H9 (cell line): ENCODE measurements at regions not wholly inside any gene's neighbourhood (a gene's known extent, or its start where the extent isn't known, plus 50 kb on each side); places are given as distances from the start of the nearest gene placed in this dataset.

Experiments
- DNase-seq: peaks from one replicate; pipeline ENCODE4 v3.0.0-alpha.2; 2017
- H2AFZ ChIP-seq: one replicate; pipeline ENCODE4 v1.6.1; 2013; ENCODE audit warnings: mild to moderate bottlenecking, low read length, control low read depth, moderate library complexity
- H2AK5ac ChIP-seq: 2 replicates; pipeline ENCODE4 v1.6.1; 2013; ENCODE audit warnings: low read length, control low read depth, mixed read lengths; ENCODE audit not compliant: insufficient read length
- H2BK120ac ChIP-seq: one replicate; pipeline ENCODE4 v1.6.1; 2013; ENCODE audit warnings: low read depth, mild to moderate bottlenecking, low read length, control low read depth, inconsistent platforms; ENCODE audit not compliant: poor library complexity, severe bottlenecking
- H2BK12ac ChIP-seq: 2 replicates; pipeline ENCODE4 v1.6.1; 2013; ENCODE audit warnings: low read length, control low read depth, mixed read lengths, low read depth; ENCODE audit not compliant: insufficient read length
- H2BK15ac ChIP-seq: 2 replicates; pipeline ENCODE4 v1.6.1; 2013; ENCODE audit warnings: low read depth, low read length, control low read depth
- H2BK20ac ChIP-seq: one replicate; pipeline ENCODE4 v1.6.1; 2013; ENCODE audit warnings: low read depth, mild to moderate bottlenecking, low read length, control low read depth, inconsistent platforms; ENCODE audit not compliant: poor library complexity, severe bottlenecking
- H2BK5ac ChIP-seq: 2 replicates; pipeline ENCODE4 v1.6.1; 2013; ENCODE audit warnings: low read length, control low read depth, mixed read lengths; ENCODE audit not compliant: insufficient read length
- H3K14ac ChIP-seq: 2 replicates; pipeline ENCODE4 v1.6.1; 2013; ENCODE audit warnings: low read length, control low read depth; ENCODE audit not compliant: insufficient read depth
- H3K18ac ChIP-seq: 2 replicates; pipeline ENCODE4 v1.6.1; 2013; ENCODE audit warnings: low read depth, mild to moderate bottlenecking, mixed read lengths, low read length, control low read depth; ENCODE audit not compliant: insufficient read length
- H3K23ac ChIP-seq: 2 replicates; pipeline ENCODE4 v1.6.1; 2013; ENCODE audit warnings: low read length, control low read depth, mixed read lengths, low read depth; ENCODE audit not compliant: insufficient read length
- H3K23me2 ChIP-seq: 2 replicates; pipeline ENCODE4 v1.6.1; 2013; ENCODE audit warnings: low read depth, mild to moderate bottlenecking, mixed read lengths, low read length, control low read depth; ENCODE audit not compliant: insufficient read length, poor library complexity, severe bottlenecking
- H3K27ac ChIP-seq: 2 replicates; pipeline ENCODE4 v1.5.1; 2013; ENCODE audit warnings: low read length, control low read depth, mixed read lengths, low read depth; ENCODE audit not compliant: insufficient read length
- H3K27me3 ChIP-seq: 2 replicates; pipeline ENCODE4 v1.6.1; 2013; ENCODE audit warnings: low read length, control low read depth, inconsistent platforms; ENCODE audit not compliant: insufficient read depth
- H3K4ac ChIP-seq: 2 replicates; pipeline ENCODE4 v1.6.1; 2013; ENCODE audit warnings: low read depth, mild to moderate bottlenecking, control low read depth, inconsistent platforms, low read length, moderate library complexity
- H3K4me1 ChIP-seq: 2 replicates; pipeline ENCODE4 v1.6.1; 2013; ENCODE audit warnings: low read length, control low read depth, inconsistent platforms; ENCODE audit not compliant: insufficient read depth
- H3K4me2 ChIP-seq: 2 replicates; pipeline ENCODE4 v1.6.1; 2013; ENCODE audit warnings: low read length, control low read depth, mixed read lengths; ENCODE audit not compliant: insufficient read length, insufficient read depth
- H3K56ac ChIP-seq: 2 replicates; pipeline ENCODE4 v1.6.1; 2013; ENCODE audit warnings: low read depth, mild to moderate bottlenecking, mixed read lengths, low read length, control low read depth; ENCODE audit not compliant: insufficient read length
- H3K79me1 ChIP-seq: 2 replicates; pipeline ENCODE4 v1.6.1; 2013; ENCODE audit warnings: low read depth, mild to moderate bottlenecking, moderate library complexity, low read length, control low read depth, inconsistent platforms; ENCODE audit not compliant: insufficient read depth, poor library complexity, severe bottlenecking
- H3K79me2 ChIP-seq: 2 replicates; pipeline ENCODE4 v1.6.1; 2013; ENCODE audit warnings: low read length, control low read depth, inconsistent platforms; ENCODE audit not compliant: insufficient read depth
- H3K9ac ChIP-seq: 2 replicates; pipeline ENCODE4 v1.6.1; 2013; ENCODE audit warnings: low read length, control low read depth, mixed read lengths; ENCODE audit not compliant: insufficient read length; ENCODE audit errors: extremely low read depth
- H3K9me3 ChIP-seq: one replicate; pipeline ENCODE4 v1.6.1; 2013; ENCODE audit warnings: low read depth, low read length, inconsistent platforms; ENCODE audit not compliant: control insufficient read depth
- H3T11ph ChIP-seq: one replicate; pipeline ENCODE4 v1.6.1; 2013; ENCODE audit warnings: mild to moderate bottlenecking, low read length, control low read depth, inconsistent platforms
- H4K20me1 ChIP-seq: one replicate; pipeline ENCODE4 v1.6.1; 2013; ENCODE audit not compliant: control insufficient read depth, insufficient read length, insufficient read depth
- H4K5ac ChIP-seq: 2 replicates; pipeline ENCODE4 v1.6.1; 2013; ENCODE audit warnings: low read depth, mild to moderate bottlenecking, mixed read lengths, low read length, control low read depth; ENCODE audit not compliant: insufficient read length
- H4K8ac ChIP-seq: replicated peaks from 2 replicates; pipeline ENCODE4 v1.6.1; 2013; ENCODE audit warnings: low read length, control low read depth, mixed read lengths, low read depth; ENCODE audit not compliant: insufficient read length
- H4K91ac ChIP-seq: 2 replicates; pipeline ENCODE4 v1.6.1; 2013; ENCODE audit warnings: low read depth, mild to moderate bottlenecking, moderate library complexity, mixed read lengths, low read length, control low read depth; ENCODE audit not compliant: insufficient read length
- H3K27ac Mint-ChIP-seq, 3 experiments: 2 replicates in 2 of 3; 3 replicates in 1 of 3; pipeline ENCODE4 v1.8.0; 2020 to 2021; ENCODE audit warnings: mixed read lengths in 3 of 3, mild to moderate bottlenecking in 1 of 3, moderate library complexity in 1 of 3
- H3K27me3 Mint-ChIP-seq: 2 replicates; pipeline ENCODE4 v1.8.0; 2021; ENCODE audit warnings: low read depth, mild to moderate bottlenecking, moderate library complexity, mixed read lengths
- H3K36me3 Mint-ChIP-seq, 3 experiments: 2 replicates in 2 of 3; 3 replicates in 1 of 3; pipeline ENCODE4 v1.8.0; 2020 to 2021; ENCODE audit warnings: low read depth in 3 of 3, mixed read lengths in 3 of 3; ENCODE audit not compliant: insufficient read depth in 1 of 3
- H3K4me1 Mint-ChIP-seq, 2 experiments: 2 replicates each; pipeline ENCODE4 v1.8.0; 2020; ENCODE audit warnings: mixed read lengths in 2 of 2
- H3K4me3 Mint-ChIP-seq, 2 experiments: 2 replicates in 1 of 2; 3 replicates in 1 of 2; pipeline ENCODE4 v1.8.0; 2020 to 2021; ENCODE audit warnings: mild to moderate bottlenecking in 2 of 2, mixed read lengths in 2 of 2, moderate library complexity in 1 of 2
- H3K9me3 Mint-ChIP-seq, 2 experiments: 2 replicates in 1 of 2; 3 replicates in 1 of 2; pipeline ENCODE4 v1.8.0; 2020; ENCODE audit warnings: mild to moderate bottlenecking in 2 of 2, mixed read lengths in 2 of 2, moderate library complexity in 1 of 2
- WGBS: extraction: QIAGEN DNeasy Blood & Tissue Kit; methylation state at CpG from one replicate; pipeline ENCODE4 v1.1.7; 2013; ENCODE audit warnings: missing lambda C conversion rate, low lambda C conversion rate, mixed read lengths; ENCODE audit not compliant: insufficient read length; ENCODE audit errors: extremely low coverage; 5-methylcytosine and 5-hydroxymethylcytosine counted together
- TF ChIP-seq, protein P1 (sequence below): fragments of 200-600 bp; sonication (generic); conservative IDR thresholded peaks from 3 replicates; pipeline ENCODE4 v1.8.0; 2021; ENCODE audit warnings: antibody characterized with exemption, mild to moderate bottlenecking

DNA sequence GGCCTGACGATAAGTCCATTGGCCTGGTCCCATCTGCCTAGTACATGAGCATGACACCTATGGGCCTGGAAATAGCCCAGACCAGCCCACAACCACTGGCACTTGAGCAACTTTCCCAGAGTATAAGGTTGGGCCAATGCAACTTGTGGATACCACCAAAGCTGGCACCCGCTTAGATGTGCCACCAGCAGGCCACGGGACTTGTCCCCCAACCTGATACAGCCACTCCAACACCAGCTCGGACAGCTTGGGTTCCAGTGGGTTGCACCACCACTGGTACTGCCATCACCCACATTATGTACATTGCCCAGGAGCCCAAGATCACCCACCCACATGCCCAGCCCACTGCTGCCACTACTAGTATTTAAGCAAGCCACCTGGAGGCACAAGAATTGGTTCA lies 381.2 kb downstream of the GBE1 start:
- H3K23ac ChIP-seq, result no peak overlapping the region
- Mint-ChIP-seq H3K27me3 (no peaks in the 10 kb centered on the region), H3K36me3 (no peaks in the 10 kb centered on the region), H3K27ac (no peak overlapping the region), H3K9me3 (no peaks in the 10 kb centered on the region; a peak in 1 of 5 replicates), H3K4me3 (no peak overlapping the region), H3K4me1 (peaks cover 5 to 7% of the 10 kb centered on the region in 2 experiments)
- no peaks in the 10 kb centered on the region for H3K27me3 ChIP-seq
- no peaks in the 10 kb centered on the region for H3K79me2 ChIP-seq
- no peak overlapping the region for H3T11ph ChIP-seq
- no peaks in the 10 kb centered on the region; the same call in 1 of the 2 replicates for H3K4me1 ChIP-seq
- no peak overlapping the region for H2BK5ac ChIP-seq
- DNase-seq, result no peak
- H4K5ac ChIP-seq, result no peak overlapping the region
- no peak overlapping the region for H4K91ac ChIP-seq
- no peak overlapping the region for H3K27ac ChIP-seq
- H3K56ac ChIP-seq, result no peak overlapping the region
- H4K20me1 ChIP-seq, result no peaks in the 10 kb centered on the region
- H3K14ac ChIP-seq, result no peak overlapping the region
- H3K18ac ChIP-seq, result no peak overlapping the region
- H4K8ac ChIP-seq, result no peak overlapping the region
- no peak overlapping the region for H3K9ac ChIP-seq
- no peak overlapping the region for H2BK20ac ChIP-seq
- H2BK120ac ChIP-seq, result no peak overlapping the region
- H2AK5ac ChIP-seq, result no peak overlapping the region
- H3K4ac ChIP-seq, result no peak overlapping the region
- H2AFZ ChIP-seq, result no peak overlapping the region
- no peaks in the 10 kb centered on the region for H3K9me3 ChIP-seq
- no peak overlapping the region for H2BK15ac ChIP-seq
- no peaks in the 10 kb centered on the region for H3K79me1 ChIP-seq
- TF ChIP-seq, protein P1, sequence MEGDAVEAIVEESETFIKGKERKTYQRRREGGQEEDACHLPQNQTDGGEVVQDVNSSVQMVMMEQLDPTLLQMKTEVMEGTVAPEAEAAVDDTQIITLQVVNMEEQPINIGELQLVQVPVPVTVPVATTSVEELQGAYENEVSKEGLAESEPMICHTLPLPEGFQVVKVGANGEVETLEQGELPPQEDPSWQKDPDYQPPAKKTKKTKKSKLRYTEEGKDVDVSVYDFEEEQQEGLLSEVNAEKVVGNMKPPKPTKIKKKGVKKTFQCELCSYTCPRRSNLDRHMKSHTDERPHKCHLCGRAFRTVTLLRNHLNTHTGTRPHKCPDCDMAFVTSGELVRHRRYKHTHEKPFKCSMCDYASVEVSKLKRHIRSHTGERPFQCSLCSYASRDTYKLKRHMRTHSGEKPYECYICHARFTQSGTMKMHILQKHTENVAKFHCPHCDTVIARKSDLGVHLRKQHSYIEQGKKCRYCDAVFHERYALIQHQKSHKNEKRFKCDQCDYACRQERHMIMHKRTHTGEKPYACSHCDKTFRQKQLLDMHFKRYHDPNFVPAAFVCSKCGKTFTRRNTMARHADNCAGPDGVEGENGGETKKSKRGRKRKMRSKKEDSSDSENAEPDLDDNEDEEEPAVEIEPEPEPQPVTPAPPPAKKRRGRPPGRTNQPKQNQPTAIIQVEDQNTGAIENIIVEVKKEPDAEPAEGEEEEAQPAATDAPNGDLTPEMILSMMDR, result no peak
- no peak overlapping the region for H2BK12ac ChIP-seq
- no peak overlapping the region for H3K4me2 ChIP-seq
- WGBS, result no CpG with 5 or more reads among the region's 4 CpGs
- no peaks in the 10 kb centered on the region for H3K23me2 ChIP-seq
